HG03066 (cell line): ENCODE measurements at regions not wholly inside any gene's neighbourhood (a gene's known extent, or its start where the extent isn't known, plus 50 kb on each side); places are given as distances from the start of the nearest gene placed in this dataset.

Source experiments
- ATAC-seq: cut with Tn5 transposase; IDR thresholded peaks from one replicate; pipeline ENCODE4 v1.9.1; 2021; ENCODE audit warnings: low read depth; ENCODE audit not compliant: unreplicated experiment

- no peak for ATAC-seq
These were observed 202.8 kb upstream of the HS6ST1 start for GRCh38 chr2:128521482-128521881.

GRCh38 chr2:128522829-128523228 is 204.2 kb upstream of the HS6ST1 start:
- no peak for ATAC-seq

GRCh38 chr2:128523457-128523856 is 204.8 kb upstream of the HS6ST1 start:
- no peak for ATAC-seq

GRCh38 chr2:128524183-128524582 is 205.5 kb upstream of the HS6ST1 start:
- no peak for ATAC-seq

GRCh38 chr2:128525653-128526052 is 207.0 kb upstream of the HS6ST1 start:
- no peak for ATAC-seq

GRCh38 chr2:128526455-128526976 is 207.8 kb upstream of the HS6ST1 start:
- ATAC-seq, result no peak

GRCh38 chr2:128528133-128528532 is 209.5 kb upstream of the HS6ST1 start:
- no peak for ATAC-seq

GRCh38 chr2:128530025-128530573 is 211.4 kb upstream of the HS6ST1 start:
- ATAC-seq, result no peak

GRCh38 chr2:128531856-128532255 is 213.2 kb upstream of the HS6ST1 start:
- ATAC-seq, result no peak

GRCh38 chr2:128533101-128533500 is 214.4 kb upstream of the HS6ST1 start:
- no peak for ATAC-seq

- no peak for ATAC-seq
These were observed 216.2 kb upstream of the HS6ST1 start for GRCh38 chr2:128534688-128535392.

- ATAC-seq, result no peak
These were observed 217.3 kb upstream of the HS6ST1 start for GRCh38 chr2:128535953-128536352.

GRCh38 chr2:128536925-128537620 is 218.4 kb upstream of the HS6ST1 start:
- no peak for ATAC-seq

- ATAC-seq, result no peak
These were observed 219.0 kb upstream of the HS6ST1 start for GRCh38 chr2:128537646-128538045.

- no peak for ATAC-seq
These were observed 219.7 kb upstream of the HS6ST1 start for GRCh38 chr2:128538396-128538795.

GRCh38 chr2:128540670-128541069 is 222.0 kb upstream of the HS6ST1 start:
- ATAC-seq, result no peak

- no peak for ATAC-seq
These were observed 222.8 kb upstream of the HS6ST1 start for GRCh38 chr2:128541448-128541847.

- no peak for ATAC-seq
These were observed 224.4 kb upstream of the HS6ST1 start for GRCh38 chr2:128543036-128543435.

- ATAC-seq, result no peak
These were observed 225.0 kb upstream of the HS6ST1 start for GRCh38 chr2:128543646-128544045.

GRCh38 chr2:128544321-128545037 is 225.8 kb upstream of the HS6ST1 start:
- ATAC-seq, result no peak

- no peak for ATAC-seq
These were observed 226.4 kb upstream of the HS6ST1 start for GRCh38 chr2:128545085-128545484.
